ENCODE measurements at regions not wholly inside any gene's neighbourhood (a gene's known extent, or its start where the extent isn't known, plus 50 kb on each side); places are given as distances from the start of the nearest gene placed in this dataset.

- no peak overlapping the region for H3K4me3 Mint-ChIP-seq (ENCODE audit: unreplicated experiment)
- no peak for TF ChIP-seq CTCF (IDR thresholded peaks at IDR 0.05)
Measured at GRCh38 chr13:107518292-107518691, 697.0 kb downstream of the LIG4 start.

DNA sequence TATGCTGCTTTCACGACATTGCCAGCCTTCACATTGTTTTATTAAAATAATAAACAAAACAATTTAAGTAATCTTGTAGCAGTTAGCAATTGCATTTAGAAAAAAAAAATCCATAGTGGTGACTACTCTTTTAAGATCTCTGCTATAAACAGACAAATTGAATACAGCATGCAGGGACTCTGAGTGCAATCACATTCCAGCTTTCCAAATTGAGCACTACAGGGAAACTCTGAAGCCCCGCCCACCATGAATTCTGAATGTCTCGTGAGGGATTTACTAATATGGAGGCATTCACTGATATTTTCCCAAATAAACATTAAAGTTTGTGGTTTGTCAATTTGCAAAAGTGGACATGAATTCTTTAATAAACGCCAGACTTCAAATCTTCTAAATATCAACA lies 698.8 kb downstream of the LIG4 start:
- TF ChIP-seq CTCF (IDR thresholded peaks at IDR 0.05) = no peak
- Mint-ChIP-seq H3K27ac (ENCODE audit: unreplicated experiment) (no peak overlapping the region), H3K4me3 (ENCODE audit: unreplicated experiment) (no peak overlapping the region), H3K36me3 (ENCODE audit: low read depth) (no peaks in the 10 kb centered on the region), H3K9me3 (ENCODE audit: low read depth) (no peaks in the 10 kb centered on the region), H3K27me3 (ENCODE audit: low read depth) (no peaks in the 10 kb centered on the region), H3K4me1 (ENCODE audit: low read depth) (no peaks in the 10 kb centered on the region)
- no peak for DNase-seq (ENCODE audit: low spot score)

More at GRCh38 chr13:107518292-107518691, 697.0 kb downstream of the LIG4 start:
- Mint-ChIP-seq H3K27me3 (ENCODE audit: low read depth) (no peaks in the 10 kb centered on the region), H3K9me3 (ENCODE audit: low read depth) (no peaks in the 10 kb centered on the region), H3K27ac (ENCODE audit: unreplicated experiment) (no peak overlapping the region), H3K4me1 (ENCODE audit: low read depth) (no peaks in the 10 kb centered on the region), H3K36me3 (ENCODE audit: low read depth) (no peaks in the 10 kb centered on the region)
- DNase-seq (ENCODE audit: low spot score) = no peak

GRCh38 chr13:107512551-107512950 lies 702.8 kb downstream of the LIG4 start:
- Mint-ChIP-seq H3K27ac (ENCODE audit: unreplicated experiment) (no peak overlapping the region), H3K9me3 (ENCODE audit: low read depth) (no peaks in the 10 kb centered on the region), H3K4me1 (ENCODE audit: low read depth) (no peaks in the 10 kb centered on the region), H3K36me3 (ENCODE audit: low read depth) (no peaks in the 10 kb centered on the region), H3K27me3 (ENCODE audit: low read depth) (no peaks in the 10 kb centered on the region), H3K4me3 (ENCODE audit: unreplicated experiment) (no peak overlapping the region)
- no peak for TF ChIP-seq CTCF (IDR thresholded peaks at IDR 0.05)
- DNase-seq (ENCODE audit: low spot score) = no peak

GRCh38 chr13:107497661-107498060 lies 717.7 kb downstream of the LIG4 start:
- no peak for TF ChIP-seq CTCF (IDR thresholded peaks at IDR 0.05)
- H3K9me3 Mint-ChIP-seq (ENCODE audit: low read depth) = peaks cover 4% of the 10 kb centered on the region
- no peak overlapping the region for H3K27ac Mint-ChIP-seq (ENCODE audit: unreplicated experiment)
- DNase-seq (ENCODE audit: low spot score) = no peak
- no peaks in the 10 kb centered on the region for H3K36me3 Mint-ChIP-seq (ENCODE audit: low read depth)
- no peak overlapping the region for H3K4me3 Mint-ChIP-seq (ENCODE audit: unreplicated experiment)
- no peaks in the 10 kb centered on the region for H3K4me1 Mint-ChIP-seq (ENCODE audit: low read depth)
- no peaks in the 10 kb centered on the region for H3K27me3 Mint-ChIP-seq (ENCODE audit: low read depth)

GRCh38 chr13:107493266-107493665 lies 722.1 kb downstream of the LIG4 start:
- Mint-ChIP-seq H3K9me3 (ENCODE audit: low read depth) (peaks cover 23% of the 10 kb centered on the region), H3K4me1 (ENCODE audit: low read depth) (no peaks in the 10 kb centered on the region), H3K27me3 (ENCODE audit: low read depth) (no peaks in the 10 kb centered on the region), H3K36me3 (ENCODE audit: low read depth) (peaks cover under 1% of the 10 kb centered on the region), H3K4me3 (ENCODE audit: unreplicated experiment) (no peak overlapping the region), H3K27ac (ENCODE audit: unreplicated experiment) (no peak overlapping the region)
- no peak for TF ChIP-seq CTCF (IDR thresholded peaks at IDR 0.05)
- no peak for DNase-seq (ENCODE audit: low spot score)

Data from chondrocyte (in vitro differentiated cells).